BJ (cell line): ENCODE measurements at regions not wholly inside any gene's neighbourhood (a gene's known extent, or its start where the extent isn't known, plus 50 kb on each side); places are given as distances from the start of the nearest gene placed in this dataset.

Source experiments
- CTCF ChIA-PET: fragments of 350-600 bp; formaldehyde crosslinking; extraction: SDS; loops from one replicate; lab custom pipeline; 2021; ENCODE audit warnings: antibody characterized with exemption, inconsistent platforms; lab: Yijun Ruan, JAX
- POLR2A ChIA-PET: fragments of 300-600 bp; sonication (Branson Sonifier 250); formaldehyde crosslinking; extraction: SDS; loops from one replicate; lab custom pipeline; 2021; ENCODE audit warnings: antibody characterized with exemption; lab: Charles Lee
- DNase-seq: peaks from one replicate; pipeline ENCODE4 v3.0.0-alpha.2; 2011; ENCODE audit warnings: low read depth
- H3K27me3 ChIP-seq: 2 replicates; pipeline ENCODE4 v1.6.0; 2011; ENCODE audit warnings: low read length; ENCODE audit not compliant: control insufficient read depth, insufficient read depth
- H3K36me3 ChIP-seq: 2 replicates; pipeline ENCODE4 v1.5.1; 2011; ENCODE audit warnings: low read length; ENCODE audit not compliant: control insufficient read depth, insufficient read depth
- H3K4me3 ChIP-seq: 2 replicates; pipeline ENCODE4 v1.5.1; 2011; ENCODE audit warnings: low read depth, mild to moderate bottlenecking, control low read depth, low read length
- CTCF ChIP-seq: IDR thresholded peaks from 2 replicates; pipeline ENCODE4 v1.5.1; 2011; ENCODE audit warnings: low read depth, mild to moderate bottlenecking, control low read depth, inconsistent platforms, low read length, moderate library complexity; ENCODE audit not compliant: insufficient read depth

- POLR2A ChIA-PET = no interaction called here
- Histone ChIP-seq H3K36me3 (no peaks in the 10 kb centered on the region), H3K4me3 (no peak overlapping the region), H3K27me3 (no peaks in the 10 kb centered on the region)
- TF ChIP-seq CTCF = no peak
- CTCF ChIA-PET = no interaction called here
- no peak for DNase-seq
These were observed 610.4 kb upstream of the NETO1 start for GRCh38 chr18:73478191-73478590.

GRCh38 chr18:73476031-73476430 is 608.2 kb upstream of the NETO1 start:
- ChIA-PET POLR2A (no interaction called here), CTCF (interaction anchor here (1.6 kb wide), 1 partner anchor 11 kb away, joined by 3 read pairs; no protein-coding TSS in a partner anchor)
- no peaks in the 10 kb centered on the region for H3K27me3 ChIP-seq
- no peak for DNase-seq
- no peak for TF ChIP-seq CTCF
- no peaks in the 10 kb centered on the region for H3K36me3 ChIP-seq
- no peak overlapping the region for H3K4me3 ChIP-seq

GRCh38 chr18:73462092-73462491 is 594.3 kb upstream of the NETO1 start:
- H3K36me3 ChIP-seq = no peaks in the 10 kb centered on the region
- peak; percentile 19 for DNase-seq
- POLR2A ChIA-PET = interaction anchor here (0.8 kb wide), 1 partner anchor 18 kb away, joined by 3 read pairs; no protein-coding TSS in a partner anchor
- H3K4me3 ChIP-seq = no peak overlapping the region
- H3K27me3 ChIP-seq = no peaks in the 10 kb centered on the region
- CTCF ChIA-PET = interaction anchor here (1.2 kb wide), 1 partner anchor 9 kb away, joined by 4 read pairs; no protein-coding TSS in a partner anchor
- TF ChIP-seq CTCF = no peak

GRCh38 chr18:73461780-73462059 is 593.9 kb upstream of the NETO1 start:
- ChIA-PET CTCF (interaction anchor here (1.2 kb wide), 1 partner anchor 9 kb away, joined by 4 read pairs; no protein-coding TSS in a partner anchor), POLR2A (interaction anchor here (0.8 kb wide), 1 partner anchor 18 kb away, joined by 3 read pairs; no protein-coding TSS in a partner anchor)
- TF ChIP-seq CTCF = no peak
- H3K27me3 ChIP-seq = no peaks in the 10 kb centered on the region
- H3K36me3 ChIP-seq = no peaks in the 10 kb centered on the region
- no peak overlapping the region for H3K4me3 ChIP-seq
- no peak for DNase-seq

GRCh38 chr18:73461038-73461779 is 593.4 kb upstream of the NETO1 start:
- DNase-seq = no peak
- ChIA-PET POLR2A (interaction anchor here (0.7 to 0.8 kb wide), 2 partner anchors 19 to 173 kb away, joined by 3 read pairs; no protein-coding TSS in a partner anchor), CTCF (interaction anchor here (1.2 kb wide), 1 partner anchor 8 kb away, joined by 4 read pairs; no protein-coding TSS in a partner anchor)
- H3K36me3 ChIP-seq = no peaks in the 10 kb centered on the region
- no peaks in the 10 kb centered on the region for H3K27me3 ChIP-seq
- TF ChIP-seq CTCF = no peak
- H3K4me3 ChIP-seq = no peak overlapping the region
